Neural progenitor cell (in vitro differentiated cells): ENCODE measurements at regions not wholly inside any gene's neighbourhood (a gene's known extent, or its start where the extent isn't known, plus 50 kb on each side); places are given as distances from the start of the nearest gene placed in this dataset.

ENCODE experiments used
- EZH2 ChIP-seq: fragments of 200-600 bp; sonication (generic); IDR thresholded peaks from 2 replicates; pipeline ENCODE4 v1.6.1; 2017; ENCODE audit warnings: antibody characterized with exemption, mild to moderate bottlenecking, moderate library complexity
- EZH2phosphoT487 ChIP-seq: fragments of 200-600 bp; sonication (generic); IDR thresholded peaks from 2 replicates; pipeline ENCODE4 v1.6.1; 2017; ENCODE audit warnings: antibody characterized with exemption
- TF ChIP-seq, protein P1 (sequence below): fragments of 200-600 bp; sonication (generic); IDR thresholded peaks from 2 replicates; pipeline ENCODE4 v1.5.1; 2017; ENCODE audit warnings: antibody characterized with exemption, mild to moderate bottlenecking

- TF ChIP-seq EZH2 (no peak), EZH2phosphoT487 (no peak)
- TF ChIP-seq, protein P1, sequence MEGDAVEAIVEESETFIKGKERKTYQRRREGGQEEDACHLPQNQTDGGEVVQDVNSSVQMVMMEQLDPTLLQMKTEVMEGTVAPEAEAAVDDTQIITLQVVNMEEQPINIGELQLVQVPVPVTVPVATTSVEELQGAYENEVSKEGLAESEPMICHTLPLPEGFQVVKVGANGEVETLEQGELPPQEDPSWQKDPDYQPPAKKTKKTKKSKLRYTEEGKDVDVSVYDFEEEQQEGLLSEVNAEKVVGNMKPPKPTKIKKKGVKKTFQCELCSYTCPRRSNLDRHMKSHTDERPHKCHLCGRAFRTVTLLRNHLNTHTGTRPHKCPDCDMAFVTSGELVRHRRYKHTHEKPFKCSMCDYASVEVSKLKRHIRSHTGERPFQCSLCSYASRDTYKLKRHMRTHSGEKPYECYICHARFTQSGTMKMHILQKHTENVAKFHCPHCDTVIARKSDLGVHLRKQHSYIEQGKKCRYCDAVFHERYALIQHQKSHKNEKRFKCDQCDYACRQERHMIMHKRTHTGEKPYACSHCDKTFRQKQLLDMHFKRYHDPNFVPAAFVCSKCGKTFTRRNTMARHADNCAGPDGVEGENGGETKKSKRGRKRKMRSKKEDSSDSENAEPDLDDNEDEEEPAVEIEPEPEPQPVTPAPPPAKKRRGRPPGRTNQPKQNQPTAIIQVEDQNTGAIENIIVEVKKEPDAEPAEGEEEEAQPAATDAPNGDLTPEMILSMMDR: no peak
Observed at GRCh38 chr1:188557053-188557452, 1728.3 kb downstream of the PLA2G4A start.
